CD4-positive, alpha-beta T cell treated with Interleukin-17A for 4 hours (primary cell): ENCODE measurements at regions not wholly inside any gene's neighbourhood (a gene's known extent, or its start where the extent isn't known, plus 50 kb on each side); places are given as distances from the start of the nearest gene placed in this dataset.
"Not testable (repeated sequence)": the region's sequence is repeated elsewhere in the genome, so short reads cannot be mapped to it uniquely, and the experiment has no call there.

Experiments
- DNase-seq: peaks from one replicate; pipeline ENCODE4 v3.0.0-alpha.2; 2020; ENCODE audit warnings: mixed read lengths

- no peak for DNase-seq
Measured at GRCh38 chr9:110029429-110029955, 178.5 kb downstream of the C9orf152 start.

- DNase-seq: no peak
Measured at GRCh38 chr9:110029956-110030480, 177.9 kb downstream of the C9orf152 start.

- DNase-seq: no peak
Measured at GRCh38 chr9:110030632-110031031, 177.3 kb downstream of the C9orf152 start.

- DNase-seq: no peak
Measured at GRCh38 chr9:110031511-110032173, 176.3 kb downstream of the C9orf152 start.

- DNase-seq: not testable (repeated sequence)
Measured at GRCh38 chr9:110032532-110032931, 175.4 kb downstream of the C9orf152 start.

GRCh38 chr9:110033869-110034268 is 174.1 kb downstream of the C9orf152 start:
- no peak for DNase-seq

GRCh38 chr9:110036286-110036685 is 171.7 kb downstream of the C9orf152 start:
- DNase-seq: no peak

GRCh38 chr9:110040788-110041187 is 167.2 kb downstream of the C9orf152 start:
- DNase-seq: no peak

- no peak for DNase-seq
Measured at GRCh38 chr9:110041452-110041851, 166.5 kb downstream of the C9orf152 start.

- no peak for DNase-seq
Measured at GRCh38 chr9:110047232-110047954, 160.6 kb downstream of the C9orf152 start.

- no peak for DNase-seq
Measured at GRCh38 chr9:110047955-110048402, 160.0 kb downstream of the C9orf152 start.

GRCh38 chr9:110048403-110048975 is 159.5 kb downstream of the C9orf152 start:
- DNase-seq: peak; percentile 89

- DNase-seq: peak; percentile 20
Measured at GRCh38 chr9:110048976-110049698, 158.8 kb downstream of the C9orf152 start.

- peak; percentile 33 for DNase-seq
Measured at GRCh38 chr9:110049699-110050450, 158.1 kb downstream of the C9orf152 start.

GRCh38 chr9:110050925-110051355 is 157.0 kb downstream of the C9orf152 start:
- DNase-seq: peak; percentile 8

GRCh38 chr9:110056062-110056461 is 151.9 kb downstream of the C9orf152 start:
- no peak for DNase-seq

- DNase-seq: peak; percentile 68
Measured at GRCh38 chr9:110058304-110058953, 149.5 kb downstream of the C9orf152 start.

GRCh38 chr9:110059461-110059860 is 148.5 kb downstream of the C9orf152 start:
- no peak for DNase-seq

GRCh38 chr9:110064803-110065202 is 143.2 kb downstream of the C9orf152 start:
- no peak for DNase-seq

GRCh38 chr9:110065532-110065931 is 142.4 kb downstream of the C9orf152 start:
- no peak for DNase-seq
